ENCODE measurements at regions not wholly inside any gene's neighbourhood (a gene's known extent, or its start where the extent isn't known, plus 50 kb on each side); places are given as distances from the start of the nearest gene placed in this dataset.

- Mint-ChIP-seq H3K27me3 (ENCODE audit: low read depth) (no peaks in the 10 kb centered on the region), H3K4me1 (peaks cover 8% of the 10 kb centered on the region), H3K27ac (ENCODE audit: unreplicated experiment) (no peak overlapping the region), H3K36me3 (ENCODE audit: low read depth) (no peaks in the 10 kb centered on the region), H3K9me3 (no peaks in the 10 kb centered on the region), H3K4me3 (no peak overlapping the region)
- DNase-seq (ENCODE audit: low read depth, low spot score) = no peak
- no peak for TF ChIP-seq CTCF (conservative IDR thresholded peaks at IDR 0.05)
Measured at GRCh38 chr5:58357799-58358500, 101.9 kb downstream of the PLK2 start.

GRCh38 chr5:58357121-58357520 is 102.8 kb downstream of the PLK2 start:
- no peak for TF ChIP-seq CTCF (conservative IDR thresholded peaks at IDR 0.05)
- Mint-ChIP-seq H3K27ac (ENCODE audit: unreplicated experiment) (no peak overlapping the region), H3K27me3 (ENCODE audit: low read depth) (no peaks in the 10 kb centered on the region)

GRCh38 chr5:58356662-58357061 is 103.2 kb downstream of the PLK2 start:
- Mint-ChIP-seq H3K4me3 (no peak overlapping the region), H3K4me1 (peaks cover 8% of the 10 kb centered on the region), H3K36me3 (ENCODE audit: low read depth) (no peaks in the 10 kb centered on the region), H3K27me3 (ENCODE audit: low read depth) (no peaks in the 10 kb centered on the region), H3K27ac (ENCODE audit: unreplicated experiment) (no peak overlapping the region), H3K9me3 (no peaks in the 10 kb centered on the region)
- no peak for DNase-seq (ENCODE audit: low read depth, low spot score)
- TF ChIP-seq CTCF (conservative IDR thresholded peaks at IDR 0.05) = no peak

More at GRCh38 chr5:58357121-58357520, 102.8 kb downstream of the PLK2 start:
- Mint-ChIP-seq H3K9me3 (no peaks in the 10 kb centered on the region), H3K36me3 (ENCODE audit: low read depth) (no peaks in the 10 kb centered on the region), H3K4me1 (peaks cover 8% of the 10 kb centered on the region), H3K4me3 (no peak overlapping the region)
- DNase-seq (ENCODE audit: low read depth, low spot score) = no peak

- no peak for TF ChIP-seq CTCF (conservative IDR thresholded peaks at IDR 0.05)
- Mint-ChIP-seq H3K36me3 (ENCODE audit: low read depth) (no peaks in the 10 kb centered on the region), H3K4me3 (no peak overlapping the region), H3K9me3 (peaks cover 2% of the 10 kb centered on the region), H3K27me3 (ENCODE audit: low read depth) (no peaks in the 10 kb centered on the region), H3K4me1 (peaks cover 8% of the 10 kb centered on the region), H3K27ac (ENCODE audit: unreplicated experiment) (no peak overlapping the region)
- no peak for DNase-seq (ENCODE audit: low read depth, low spot score)
Measured at GRCh38 chr5:58354827-58355226, 105.1 kb downstream of the PLK2 start.

- TF ChIP-seq CTCF (conservative IDR thresholded peaks at IDR 0.05) = no peak
- no peaks in the 10 kb centered on the region for H3K36me3 Mint-ChIP-seq (ENCODE audit: low read depth)
- no peak for DNase-seq (ENCODE audit: low read depth, low spot score)
- H3K4me3 Mint-ChIP-seq = no peak overlapping the region
- no peak overlapping the region for H3K27ac Mint-ChIP-seq (ENCODE audit: unreplicated experiment)
- H3K9me3 Mint-ChIP-seq = peaks cover 2% of the 10 kb centered on the region
- H3K27me3 Mint-ChIP-seq (ENCODE audit: low read depth) = no peaks in the 10 kb centered on the region
- peaks cover 8% of the 10 kb centered on the region for H3K4me1 Mint-ChIP-seq
Measured at GRCh38 chr5:58353992-58354391, 105.9 kb downstream of the PLK2 start.
